Esophagus squamous epithelium (tissue), 4 donors: ENCODE measurements at regions not wholly inside any gene's neighbourhood (a gene's known extent, or its start where the extent isn't known, plus 50 kb on each side); places are given as distances from the start of the nearest gene placed in this dataset.

Experiments used
- POLR2A ChIP-seq, 4 donors: fragments of 450-650 bp; IDR thresholded peaks; one replicate each; pipeline ENCODE4 v1.6.1; 2017; ENCODE audit warnings: antibody characterized with exemption in 4 of 4, mild to moderate bottlenecking in 4 of 4, moderate library complexity in 3 of 4
- TF ChIP-seq, protein P1 (sequence below), 6 experiments: fragments of 450-650 bp in 4 of 6; fragments of 200-600 bp in 2 of 6; sonication (generic) in 2 of 6; IDR thresholded peaks; one replicate each; pipeline ENCODE4 v1.5.1; 2016 to 2019; ENCODE audit warnings: antibody characterized with exemption in 6 of 6, mild to moderate bottlenecking in 4 of 6, moderate library complexity in 4 of 6

DNA sequence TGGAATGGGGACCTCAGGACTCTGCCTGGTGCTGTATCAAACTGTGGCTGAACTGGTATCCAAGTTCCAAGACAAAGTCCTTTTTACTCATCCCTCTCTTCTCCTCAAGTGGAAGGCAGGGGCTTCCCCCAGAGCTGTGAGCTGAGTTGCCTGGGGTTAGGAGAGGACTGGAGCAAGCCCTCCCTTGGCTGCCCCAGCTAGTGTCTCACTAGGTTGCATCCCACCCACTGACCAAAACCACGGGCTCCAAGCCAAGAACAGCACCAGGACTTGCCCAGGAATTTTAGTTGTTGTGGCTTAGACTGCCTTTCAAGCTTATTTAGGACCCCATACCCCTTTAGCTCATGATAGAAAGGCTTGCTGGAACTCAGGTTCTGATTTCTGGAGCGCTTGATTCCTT is 158.7 kb upstream of the TNC start:
- TF ChIP-seq POLR2A (IDR thresholded peaks at IDR 0.05), result no peak
- TF ChIP-seq, protein P1, sequence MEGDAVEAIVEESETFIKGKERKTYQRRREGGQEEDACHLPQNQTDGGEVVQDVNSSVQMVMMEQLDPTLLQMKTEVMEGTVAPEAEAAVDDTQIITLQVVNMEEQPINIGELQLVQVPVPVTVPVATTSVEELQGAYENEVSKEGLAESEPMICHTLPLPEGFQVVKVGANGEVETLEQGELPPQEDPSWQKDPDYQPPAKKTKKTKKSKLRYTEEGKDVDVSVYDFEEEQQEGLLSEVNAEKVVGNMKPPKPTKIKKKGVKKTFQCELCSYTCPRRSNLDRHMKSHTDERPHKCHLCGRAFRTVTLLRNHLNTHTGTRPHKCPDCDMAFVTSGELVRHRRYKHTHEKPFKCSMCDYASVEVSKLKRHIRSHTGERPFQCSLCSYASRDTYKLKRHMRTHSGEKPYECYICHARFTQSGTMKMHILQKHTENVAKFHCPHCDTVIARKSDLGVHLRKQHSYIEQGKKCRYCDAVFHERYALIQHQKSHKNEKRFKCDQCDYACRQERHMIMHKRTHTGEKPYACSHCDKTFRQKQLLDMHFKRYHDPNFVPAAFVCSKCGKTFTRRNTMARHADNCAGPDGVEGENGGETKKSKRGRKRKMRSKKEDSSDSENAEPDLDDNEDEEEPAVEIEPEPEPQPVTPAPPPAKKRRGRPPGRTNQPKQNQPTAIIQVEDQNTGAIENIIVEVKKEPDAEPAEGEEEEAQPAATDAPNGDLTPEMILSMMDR (IDR thresholded peaks at IDR 0.05), result no peak
